ENCODE measurements at regions not wholly inside any gene's neighbourhood (a gene's known extent, or its start where the extent isn't known, plus 50 kb on each side); places are given as distances from the start of the nearest gene placed in this dataset.

GRCh38 chr19:28027116-28027515 is 1185.8 kb downstream of the UQCRFS1 start:
- H3K4me2 ChIP-seq (ENCODE audit: control insufficient read depth, insufficient read depth) = no peak overlapping the region
- H3K27ac ChIP-seq (ENCODE audit: control insufficient read depth, insufficient read depth) = no peak overlapping the region
- WGBS (ENCODE audit: insufficient coverage, insufficient replicate concordance, low lambda C conversion rate, missing lambda C conversion rate) = 0% methylated on average over 2 of the region's 2 CpGs
- no peak overlapping the region for H3K9ac ChIP-seq (ENCODE audit: control insufficient read depth, insufficient read depth, low read length)
- H3K36me3 ChIP-seq (ENCODE audit: control insufficient read depth in 2 of 2, insufficient read depth in 2 of 2, low read length in 1 of 2) = no peaks in the 10 kb centered on the region
- no TSS peak for BruUV-seq (replicated peaks)
- intact Hi-C loops (cut with micrococcal nuclease; ENCODE audit: unreplicated experiment) (no loop called here), in situ Hi-C loops (cut with MboI) (no loop called here)
- no peaks in the 10 kb centered on the region for H3K27me3 ChIP-seq (replicated peaks in 1 of 2; ENCODE audit: control insufficient read depth in 2 of 2, insufficient read depth in 2 of 2, low read length in 1 of 2)
- no peak for FAIRE-seq
- no peak overlapping the region for H3K4me3 ChIP-seq
- no peaks in the 10 kb centered on the region for H3K4me1 ChIP-seq (ENCODE audit: control insufficient read depth, insufficient read depth, low read length)
- H4K20me1 ChIP-seq (ENCODE audit: control insufficient read depth, insufficient read depth) = no peaks in the 10 kb centered on the region
- H3K9me3 ChIP-seq (replicated peaks; ENCODE audit: control insufficient read depth, insufficient read depth, low read length) = no peaks in the 10 kb centered on the region
- no peak for DNase-seq (ENCODE audit: low read depth, low spot score)
- TF ChIP-seq TAF1 (IDR thresholded peaks at IDR 0.05; ENCODE audit: borderline replicate concordance, low read depth, low read length) (no peak), GABPA (IDR thresholded peaks at IDR 0.05; ENCODE audit: low read depth) (no peak), WRNIP1 (IDR thresholded peaks at IDR 0.05; ENCODE audit: borderline replicate concordance, low read depth, low read length) (no peak), YBX1 (IDR thresholded peaks at IDR 0.05) (no peak), ZBTB40 (IDR thresholded peaks at IDR 0.05; ENCODE audit: borderline replicate concordance) (no peak), BCL11A (IDR thresholded peaks at IDR 0.05; ENCODE audit: low read depth, low read length) (no peak), EP300 (IDR thresholded peaks at IDR 0.05; ENCODE audit: borderline replicate concordance in 1 of 2, control insufficient read depth in 1 of 2, low read depth in 2 of 2, low read length in 2 of 2) (no peak), RCOR1 (conservative IDR thresholded peaks at IDR 0.05; ENCODE audit: low read depth, low read length) (no peak), MLLT1 (IDR thresholded peaks at IDR 0.05) (no peak), IRF5 (IDR thresholded peaks at IDR 0.05; ENCODE audit: borderline replicate concordance) (no peak), SPI1 (IDR thresholded peaks at IDR 0.05; ENCODE audit: borderline replicate concordance, insufficient read depth, low read depth, low read length) (no peak)
- ChIA-PET CTCF (interaction anchor here (1.1 kb wide), 1 partner anchor 46 kb away, joined by 3 read pairs; no protein-coding TSS in a partner anchor), POLR2A (no interaction called here), RAD21 (ENCODE audit: unreplicated experiment) (interaction anchor here (0.7 to 1.1 kb wide), 3 partner anchors 14 to 40 kb away, joined by 3 read pairs; no protein-coding TSS in a partner anchor), SMC1A (ENCODE audit: uncharacterized antibody, unreplicated experiment) (interaction anchor here (0.9 to 3.2 kb wide), 5 partner anchors 9 to 49 kb away, joined by 3 to 16 read pairs (median 6); no protein-coding TSS in a partner anchor)
- H2AFZ ChIP-seq (ENCODE audit: control insufficient read depth, low read depth, low read length) = no peak overlapping the region
- no peaks in the 10 kb centered on the region for H3K79me2 ChIP-seq (ENCODE audit: control insufficient read depth, insufficient read depth, low read length)
- no peak for ATAC-seq
